ENCODE measurements at regions not wholly inside any gene's neighbourhood (a gene's known extent, or its start where the extent isn't known, plus 50 kb on each side); places are given as distances from the start of the nearest gene placed in this dataset.
"Not testable (repeated sequence)": the region's sequence is repeated elsewhere in the genome, so short reads cannot be mapped to it uniquely, and the experiment has no call there.

- in situ Hi-C loops (cut with HindIII; ENCODE audit: low pct_ligation_motif_present, low sequenced_read_pairs) = no loop called here
- H3K4me3 ChIP-seq (ENCODE audit: low read depth, low read length) = no peak overlapping the region
- no peak for TF ChIP-seq CTCF (IDR thresholded peaks at IDR 0.05; ENCODE audit: low read depth, low read length, missing control alignments)
These were observed 105.9 kb downstream of the PRDM13 start for GRCh38 chr6:99712519-99712918.

GRCh38 chr6:99722043-99722442, 115.4 kb downstream of the PRDM13 start:
- DNase-seq; H3K4me3 ChIP-seq (ENCODE audit: low read depth, low read length); in situ Hi-C loops (cut with HindIII; ENCODE audit: low pct_ligation_motif_present, low sequenced_read_pairs); H3K27me3 ChIP-seq (replicated peaks); H3K27ac ChIP-seq; H3K36me3 ChIP-seq (replicated peaks): not testable (repeated sequence)

More at GRCh38 chr6:99712519-99712918, 105.9 kb downstream of the PRDM13 start:
- no peaks in the 10 kb centered on the region for H3K36me3 ChIP-seq (replicated peaks)
- DNase-seq = no peak
- H3K27ac ChIP-seq = no peak overlapping the region
- no peaks in the 10 kb centered on the region for H3K27me3 ChIP-seq (replicated peaks)

GRCh38 chr6:99730237-99730636, 123.6 kb downstream of the PRDM13 start:
- DNase-seq; in situ Hi-C loops (cut with HindIII; ENCODE audit: low pct_ligation_motif_present, low sequenced_read_pairs); H3K4me3 ChIP-seq (ENCODE audit: low read depth, low read length); H3K27ac ChIP-seq; H3K27me3 ChIP-seq (replicated peaks); H3K36me3 ChIP-seq (replicated peaks): not testable (repeated sequence)

GRCh38 chr6:99736302-99736701, 129.7 kb downstream of the PRDM13 start:
- Histone ChIP-seq H3K4me3 (ENCODE audit: low read depth, low read length) (no peak overlapping the region), H3K36me3 (replicated peaks) (no peaks in the 10 kb centered on the region), H3K27ac (no peak overlapping the region), H3K27me3 (replicated peaks) (no peaks in the 10 kb centered on the region)
- no peak for TF ChIP-seq CTCF (IDR thresholded peaks at IDR 0.05; ENCODE audit: low read depth, low read length, missing control alignments)
- in situ Hi-C loops (cut with HindIII; ENCODE audit: low pct_ligation_motif_present, low sequenced_read_pairs) = no loop called here
- no peak for DNase-seq

- in situ Hi-C loops (cut with HindIII; ENCODE audit: low pct_ligation_motif_present, low sequenced_read_pairs) = no loop called here
- no peak for TF ChIP-seq CTCF (IDR thresholded peaks at IDR 0.05; ENCODE audit: low read depth, low read length, missing control alignments)
- H3K27me3 ChIP-seq (replicated peaks) = no peaks in the 10 kb centered on the region
These were observed 132.9 kb downstream of the PRDM13 start for GRCh38 chr6:99739526-99739925.

GRCh38 chr6:99741092-99741491, 134.5 kb downstream of the PRDM13 start:
- Histone ChIP-seq H3K27me3 (replicated peaks) (no peaks in the 10 kb centered on the region), H3K36me3 (replicated peaks) (no peaks in the 10 kb centered on the region), H3K27ac (no peak overlapping the region), H3K4me3 (ENCODE audit: low read depth, low read length) (no peak overlapping the region)
- no peak for DNase-seq
- in situ Hi-C loops (cut with HindIII; ENCODE audit: low pct_ligation_motif_present, low sequenced_read_pairs) = no loop called here
- TF ChIP-seq CTCF (IDR thresholded peaks at IDR 0.05; ENCODE audit: low read depth, low read length, missing control alignments) = no peak

More at GRCh38 chr6:99739526-99739925, 132.9 kb downstream of the PRDM13 start:
- DNase-seq = no peak
- H3K36me3 ChIP-seq (replicated peaks) = no peaks in the 10 kb centered on the region
- H3K4me3 ChIP-seq (ENCODE audit: low read depth, low read length) = no peak overlapping the region
- no peak overlapping the region for H3K27ac ChIP-seq

- in situ Hi-C loops (cut with HindIII; ENCODE audit: low pct_ligation_motif_present, low sequenced_read_pairs) = no loop called here
- no peak for TF ChIP-seq CTCF (IDR thresholded peaks at IDR 0.05; ENCODE audit: low read depth, low read length, missing control alignments)
These were observed 137.0 kb downstream of the PRDM13 start for GRCh38 chr6:99743647-99744046.

More at GRCh38 chr6:99743647-99744046, 137.0 kb downstream of the PRDM13 start:
- Histone ChIP-seq H3K27me3 (replicated peaks) (no peaks in the 10 kb centered on the region), H3K4me3 (ENCODE audit: low read depth, low read length) (no peak overlapping the region), H3K27ac (no peak overlapping the region), H3K36me3 (replicated peaks) (no peaks in the 10 kb centered on the region)
- DNase-seq = no peak

All from brain microvascular endothelial cell (primary cell).